ENCODE measurements at regions not wholly inside any gene's neighbourhood (a gene's known extent, or its start where the extent isn't known, plus 50 kb on each side); places are given as distances from the start of the nearest gene placed in this dataset.

DNA sequence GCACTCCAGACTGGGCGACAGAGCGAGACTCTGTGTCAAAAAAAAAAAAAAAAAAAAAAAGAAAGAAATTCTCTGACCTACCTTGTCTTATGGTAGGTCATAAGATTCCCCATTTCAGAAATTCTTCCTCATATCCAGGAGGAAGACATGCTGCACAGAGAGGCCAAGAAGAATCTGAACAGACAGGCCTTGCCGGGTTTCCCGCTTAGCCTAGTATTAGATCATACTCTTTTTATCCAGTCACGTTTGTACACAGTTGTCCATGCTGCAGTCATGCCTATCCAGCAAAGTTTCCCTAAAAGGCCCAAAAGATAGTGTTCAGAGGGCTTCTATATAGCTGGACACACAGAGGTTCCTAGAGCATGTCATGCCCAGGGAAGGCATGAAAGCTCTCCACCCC is 93.6 kb upstream of the CHODL start (continued):
- TF ChIP-seq, protein P1, sequence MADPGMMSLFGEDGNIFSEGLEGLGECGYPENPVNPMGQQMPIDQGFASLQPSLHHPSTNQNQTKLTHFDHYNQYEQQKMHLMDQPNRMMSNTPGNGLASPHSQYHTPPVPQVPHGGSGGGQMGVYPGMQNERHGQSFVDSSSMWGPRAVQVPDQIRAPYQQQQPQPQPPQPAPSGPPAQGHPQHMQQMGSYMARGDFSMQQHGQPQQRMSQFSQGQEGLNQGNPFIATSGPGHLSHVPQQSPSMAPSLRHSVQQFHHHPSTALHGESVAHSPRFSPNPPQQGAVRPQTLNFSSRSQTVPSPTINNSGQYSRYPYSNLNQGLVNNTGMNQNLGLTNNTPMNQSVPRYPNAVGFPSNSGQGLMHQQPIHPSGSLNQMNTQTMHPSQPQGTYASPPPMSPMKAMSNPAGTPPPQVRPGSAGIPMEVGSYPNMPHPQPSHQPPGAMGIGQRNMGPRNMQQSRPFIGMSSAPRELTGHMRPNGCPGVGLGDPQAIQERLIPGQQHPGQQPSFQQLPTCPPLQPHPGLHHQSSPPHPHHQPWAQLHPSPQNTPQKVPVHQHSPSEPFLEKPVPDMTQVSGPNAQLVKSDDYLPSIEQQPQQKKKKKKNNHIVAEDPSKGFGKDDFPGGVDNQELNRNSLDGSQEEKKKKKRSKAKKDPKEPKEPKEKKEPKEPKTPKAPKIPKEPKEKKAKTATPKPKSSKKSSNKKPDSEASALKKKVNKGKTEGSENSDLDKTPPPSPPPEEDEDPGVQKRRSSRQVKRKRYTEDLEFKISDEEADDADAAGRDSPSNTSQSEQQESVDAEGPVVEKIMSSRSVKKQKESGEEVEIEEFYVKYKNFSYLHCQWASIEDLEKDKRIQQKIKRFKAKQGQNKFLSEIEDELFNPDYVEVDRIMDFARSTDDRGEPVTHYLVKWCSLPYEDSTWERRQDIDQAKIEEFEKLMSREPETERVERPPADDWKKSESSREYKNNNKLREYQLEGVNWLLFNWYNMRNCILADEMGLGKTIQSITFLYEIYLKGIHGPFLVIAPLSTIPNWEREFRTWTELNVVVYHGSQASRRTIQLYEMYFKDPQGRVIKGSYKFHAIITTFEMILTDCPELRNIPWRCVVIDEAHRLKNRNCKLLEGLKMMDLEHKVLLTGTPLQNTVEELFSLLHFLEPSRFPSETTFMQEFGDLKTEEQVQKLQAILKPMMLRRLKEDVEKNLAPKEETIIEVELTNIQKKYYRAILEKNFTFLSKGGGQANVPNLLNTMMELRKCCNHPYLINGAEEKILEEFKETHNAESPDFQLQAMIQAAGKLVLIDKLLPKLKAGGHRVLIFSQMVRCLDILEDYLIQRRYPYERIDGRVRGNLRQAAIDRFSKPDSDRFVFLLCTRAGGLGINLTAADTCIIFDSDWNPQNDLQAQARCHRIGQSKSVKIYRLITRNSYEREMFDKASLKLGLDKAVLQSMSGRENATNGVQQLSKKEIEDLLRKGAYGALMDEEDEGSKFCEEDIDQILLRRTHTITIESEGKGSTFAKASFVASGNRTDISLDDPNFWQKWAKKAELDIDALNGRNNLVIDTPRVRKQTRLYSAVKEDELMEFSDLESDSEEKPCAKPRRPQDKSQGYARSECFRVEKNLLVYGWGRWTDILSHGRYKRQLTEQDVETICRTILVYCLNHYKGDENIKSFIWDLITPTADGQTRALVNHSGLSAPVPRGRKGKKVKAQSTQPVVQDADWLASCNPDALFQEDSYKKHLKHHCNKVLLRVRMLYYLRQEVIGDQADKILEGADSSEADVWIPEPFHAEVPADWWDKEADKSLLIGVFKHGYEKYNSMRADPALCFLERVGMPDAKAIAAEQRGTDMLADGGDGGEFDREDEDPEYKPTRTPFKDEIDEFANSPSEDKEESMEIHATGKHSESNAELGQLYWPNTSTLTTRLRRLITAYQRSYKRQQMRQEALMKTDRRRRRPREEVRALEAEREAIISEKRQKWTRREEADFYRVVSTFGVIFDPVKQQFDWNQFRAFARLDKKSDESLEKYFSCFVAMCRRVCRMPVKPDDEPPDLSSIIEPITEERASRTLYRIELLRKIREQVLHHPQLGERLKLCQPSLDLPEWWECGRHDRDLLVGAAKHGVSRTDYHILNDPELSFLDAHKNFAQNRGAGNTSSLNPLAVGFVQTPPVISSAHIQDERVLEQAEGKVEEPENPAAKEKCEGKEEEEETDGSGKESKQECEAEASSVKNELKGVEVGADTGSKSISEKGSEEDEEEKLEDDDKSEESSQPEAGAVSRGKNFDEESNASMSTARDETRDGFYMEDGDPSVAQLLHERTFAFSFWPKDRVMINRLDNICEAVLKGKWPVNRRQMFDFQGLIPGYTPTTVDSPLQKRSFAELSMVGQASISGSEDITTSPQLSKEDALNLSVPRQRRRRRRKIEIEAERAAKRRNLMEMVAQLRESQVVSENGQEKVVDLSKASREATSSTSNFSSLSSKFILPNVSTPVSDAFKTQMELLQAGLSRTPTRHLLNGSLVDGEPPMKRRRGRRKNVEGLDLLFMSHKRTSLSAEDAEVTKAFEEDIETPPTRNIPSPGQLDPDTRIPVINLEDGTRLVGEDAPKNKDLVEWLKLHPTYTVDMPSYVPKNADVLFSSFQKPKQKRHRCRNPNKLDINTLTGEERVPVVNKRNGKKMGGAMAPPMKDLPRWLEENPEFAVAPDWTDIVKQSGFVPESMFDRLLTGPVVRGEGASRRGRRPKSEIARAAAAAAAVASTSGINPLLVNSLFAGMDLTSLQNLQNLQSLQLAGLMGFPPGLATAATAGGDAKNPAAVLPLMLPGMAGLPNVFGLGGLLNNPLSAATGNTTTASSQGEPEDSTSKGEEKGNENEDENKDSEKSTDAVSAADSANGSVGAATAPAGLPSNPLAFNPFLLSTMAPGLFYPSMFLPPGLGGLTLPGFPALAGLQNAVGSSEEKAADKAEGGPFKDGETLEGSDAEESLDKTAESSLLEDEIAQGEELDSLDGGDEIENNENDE (IDR thresholded peaks at IDR 0.05; ENCODE audit: insufficient replicate concordance, low read length), result no peak
- TF ChIP-seq, protein P2, sequence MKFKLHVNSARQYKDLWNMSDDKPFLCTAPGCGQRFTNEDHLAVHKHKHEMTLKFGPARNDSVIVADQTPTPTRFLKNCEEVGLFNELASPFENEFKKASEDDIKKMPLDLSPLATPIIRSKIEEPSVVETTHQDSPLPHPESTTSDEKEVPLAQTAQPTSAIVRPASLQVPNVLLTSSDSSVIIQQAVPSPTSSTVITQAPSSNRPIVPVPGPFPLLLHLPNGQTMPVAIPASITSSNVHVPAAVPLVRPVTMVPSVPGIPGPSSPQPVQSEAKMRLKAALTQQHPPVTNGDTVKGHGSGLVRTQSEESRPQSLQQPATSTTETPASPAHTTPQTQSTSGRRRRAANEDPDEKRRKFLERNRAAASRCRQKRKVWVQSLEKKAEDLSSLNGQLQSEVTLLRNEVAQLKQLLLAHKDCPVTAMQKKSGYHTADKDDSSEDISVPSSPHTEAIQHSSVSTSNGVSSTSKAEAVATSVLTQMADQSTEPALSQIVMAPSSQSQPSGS (IDR thresholded peaks at IDR 0.05; ENCODE audit: low read length), result no peak
- TF ChIP-seq KDM5A (IDR thresholded peaks at IDR 0.05; ENCODE audit: low read length), result no peak
- no peak for TF ChIP-seq ASH2L (IDR thresholded peaks at IDR 0.05; ENCODE audit: low read length)
- TF ChIP-seq SIRT6 (IDR thresholded peaks at IDR 0.05; ENCODE audit: low read length), result no peak
- TF ChIP-seq SP2 (IDR thresholded peaks at IDR 0.05; ENCODE audit: low read length), result no peak
- TF ChIP-seq, protein P3, sequence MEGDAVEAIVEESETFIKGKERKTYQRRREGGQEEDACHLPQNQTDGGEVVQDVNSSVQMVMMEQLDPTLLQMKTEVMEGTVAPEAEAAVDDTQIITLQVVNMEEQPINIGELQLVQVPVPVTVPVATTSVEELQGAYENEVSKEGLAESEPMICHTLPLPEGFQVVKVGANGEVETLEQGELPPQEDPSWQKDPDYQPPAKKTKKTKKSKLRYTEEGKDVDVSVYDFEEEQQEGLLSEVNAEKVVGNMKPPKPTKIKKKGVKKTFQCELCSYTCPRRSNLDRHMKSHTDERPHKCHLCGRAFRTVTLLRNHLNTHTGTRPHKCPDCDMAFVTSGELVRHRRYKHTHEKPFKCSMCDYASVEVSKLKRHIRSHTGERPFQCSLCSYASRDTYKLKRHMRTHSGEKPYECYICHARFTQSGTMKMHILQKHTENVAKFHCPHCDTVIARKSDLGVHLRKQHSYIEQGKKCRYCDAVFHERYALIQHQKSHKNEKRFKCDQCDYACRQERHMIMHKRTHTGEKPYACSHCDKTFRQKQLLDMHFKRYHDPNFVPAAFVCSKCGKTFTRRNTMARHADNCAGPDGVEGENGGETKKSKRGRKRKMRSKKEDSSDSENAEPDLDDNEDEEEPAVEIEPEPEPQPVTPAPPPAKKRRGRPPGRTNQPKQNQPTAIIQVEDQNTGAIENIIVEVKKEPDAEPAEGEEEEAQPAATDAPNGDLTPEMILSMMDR (IDR thresholded peaks at IDR 0.05; ENCODE audit: control extremely low read depth in 1 of 3, insufficient read depth in 1 of 3, low read depth in 1 of 3, low read length in 3 of 3), result no peak
- TF ChIP-seq EGR1 (IDR thresholded peaks at IDR 0.05; ENCODE audit: borderline replicate concordance, low read depth, low read length), result no peak
